SK-N-SH (cell line): ENCODE measurements at regions not wholly inside any gene's neighbourhood (a gene's known extent, or its start where the extent isn't known, plus 50 kb on each side); places are given as distances from the start of the nearest gene placed in this dataset.

Experiments
- CTCF ChIA-PET: fragments of 300-600, 350-600 bp; formaldehyde crosslinking; extraction: SDS; loops from one replicate; lab custom pipeline; 2021; lab: Yijun Ruan, JAX
- POLR2A ChIA-PET: fragments of 350-600 bp; sonication (Branson Sonifier 250); formaldehyde crosslinking; extraction: SDS; loops from one replicate; lab custom pipeline; 2020; ENCODE audit warnings: antibody characterized with exemption, inconsistent platforms; lab: Yijun Ruan, JAX
- DNase-seq: peaks from one replicate; pipeline ENCODE4 v3.0.0; 2012
- H2AFZ ChIP-seq: fragments of 200-600 bp; sonication (generic); 2 replicates; pipeline ENCODE4 v1.8.1; 2016; ENCODE audit warnings: antibody characterized with exemption, mild to moderate bottlenecking, low read depth
- H3F3A ChIP-seq: fragments of 200-600 bp; sonication (generic); replicated peaks from 2 replicates; pipeline ENCODE3; 2016; ENCODE audit warnings: antibody characterized with exemption, mild to moderate bottlenecking; ENCODE audit not compliant: insufficient read depth
- H3K27ac ChIP-seq, 2 experiments: fragments of 200-500 bp in 1 of 2; fragments of 200-600 bp in 1 of 2; sonication (Bioruptor generic) in 1 of 2; sonication (generic), shearing (Covaris generic) in 1 of 2; 2 replicates each; pipeline versions ENCODE4 v1.5.1 to v1.6.1; 2014 to 2016; ENCODE audit warnings: low read depth in 2 of 2, inconsistent platforms in 1 of 2, low read length in 1 of 2, mild to moderate bottlenecking in 1 of 2, mixed read lengths in 1 of 2
- H3K27me3 ChIP-seq: fragments of 200-600 bp; sonication (generic), shearing (Covaris generic); 2 replicates; pipeline ENCODE4 v1.6.1; 2016; ENCODE audit warnings: mixed run types; ENCODE audit not compliant: insufficient read depth
- H3K36me3 ChIP-seq, 2 experiments: fragments of 200-500 bp in 1 of 2; fragments of 200-600 bp in 1 of 2; sonication (Bioruptor generic) in 1 of 2; sonication (generic) in 1 of 2; replicated peaks in 1 of 2; 2 replicates each; pipeline versions ENCODE3 to v1.5.1; 2014 to 2016; ENCODE audit warnings: low read length in 1 of 2, mild to moderate bottlenecking in 1 of 2; ENCODE audit not compliant: insufficient read depth in 2 of 2, control insufficient read depth in 1 of 2
- H3K4me1 ChIP-seq, 2 experiments: fragments of 200-500 bp in 1 of 2; fragments of 200-600 bp in 1 of 2; sonication (Bioruptor generic) in 1 of 2; sonication (generic), shearing (Covaris generic) in 1 of 2; 2 replicates each; pipeline versions ENCODE4 v1.5.1 to v1.6.1; 2014 to 2016; ENCODE audit warnings: low read depth in 1 of 2, low read length in 1 of 2, mixed run types in 1 of 2; ENCODE audit not compliant: insufficient read depth in 2 of 2, control insufficient read depth in 1 of 2
- H3K4me2 ChIP-seq: fragments of 200-600 bp; sonication (generic), shearing (Covaris generic); 2 replicates; pipeline ENCODE4 v1.6.1; 2017; ENCODE audit warnings: mixed run types
- H3K4me3 ChIP-seq, 2 experiments: fragments of 200-500 bp in 1 of 2; fragments of 200-600 bp in 1 of 2; sonication (Bioruptor generic) in 1 of 2; sonication (generic), shearing (Covaris generic) in 1 of 2; 2 replicates each; pipeline versions ENCODE4 v1.5.1 to v1.8.1; 2014 to 2016; ENCODE audit warnings: low read depth in 2 of 2, inconsistent platforms in 1 of 2, low read length in 1 of 2, mild to moderate bottlenecking in 1 of 2, mixed read lengths in 1 of 2, moderate library complexity in 1 of 2
- H3K79me2 ChIP-seq: fragments of 200-600 bp; sonication (generic); 2 replicates; pipeline ENCODE4 v1.8.1; 2017; ENCODE audit warnings: mild to moderate bottlenecking; ENCODE audit not compliant: insufficient read depth
- H3K9ac ChIP-seq: fragments of 200-600 bp; sonication (generic); 2 replicates; pipeline ENCODE4 v1.6.1; 2017; ENCODE audit warnings: mixed run types
- H3K9me2 ChIP-seq: fragments of 200-600 bp; sonication (generic); 2 replicates; pipeline ENCODE4 v1.6.1; 2017; ENCODE audit warnings: mixed run types
- H3K9me3 ChIP-seq: fragments of 200-600 bp; sonication (generic); 2 replicates; pipeline ENCODE4 v1.6.1; 2017; ENCODE audit warnings: mixed run types, mild to moderate bottlenecking, moderate library complexity
- H4K20me1 ChIP-seq: fragments of 200-600 bp; sonication (generic); 2 replicates; pipeline ENCODE4 v1.6.1; 2017; ENCODE audit warnings: mild to moderate bottlenecking, mixed run types; ENCODE audit not compliant: insufficient read depth
- ELF1 ChIP-seq: IDR thresholded peaks from 2 replicates; pipeline ENCODE4 v1.4.0; 2012
- EZH2phosphoT487 ChIP-seq: fragments of 200-600 bp; sonication (generic); IDR thresholded peaks from 2 replicates; pipeline ENCODE4 v1.6.1; 2017; ENCODE audit warnings: low read depth, mixed run types, mild to moderate bottlenecking, antibody characterized with exemption, moderate library complexity, borderline replicate concordance
- FOXM1 ChIP-seq: IDR thresholded peaks from 2 replicates; pipeline ENCODE4 v1.4.0; 2012; ENCODE audit warnings: low read depth, mild to moderate bottlenecking
- GATA2 ChIP-seq: sonication (generic); formaldehyde crosslinking; IDR thresholded peaks from 2 replicates; pipeline ENCODE4 v1.5.0; 2020; ENCODE audit warnings: mild to moderate bottlenecking, missing genetic modification reagents
- IRF3 ChIP-seq: fragments of 150-350 bp; IDR thresholded peaks from 2 replicates; pipeline ENCODE4 v1.6.1; 2016; ENCODE audit warnings: mild to moderate bottlenecking, low read depth, low read length
- JUND ChIP-seq: IDR thresholded peaks from 2 replicates; pipeline ENCODE4 v1.4.0; 2012
- NFIC ChIP-seq: IDR thresholded peaks from 2 replicates; pipeline ENCODE4 v1.4.0; 2012; ENCODE audit warnings: borderline replicate concordance
- NRF1 ChIP-seq: IDR thresholded peaks from 2 replicates; pipeline ENCODE4 v1.6.1; 2012; ENCODE audit warnings: low read depth, mild to moderate bottlenecking, low read length
- PBX3 ChIP-seq: IDR thresholded peaks from 2 replicates; pipeline ENCODE4; 2012
- RCOR1 ChIP-seq: fragments of 150-350 bp; IDR thresholded peaks from 2 replicates; pipeline ENCODE4 v1.6.1; 2017; ENCODE audit warnings: antibody characterized with exemption, low read length
- SIN3A ChIP-seq: IDR thresholded peaks from 2 replicates; pipeline ENCODE4 v1.6.1; 2012; ENCODE audit warnings: low read depth, mild to moderate bottlenecking, low read length, moderate library complexity, borderline replicate concordance
- TAF1 ChIP-seq: IDR thresholded peaks from 2 replicates; pipeline ENCODE4 v1.6.1; 2012; ENCODE audit warnings: low read depth, mild to moderate bottlenecking, low read length, moderate library complexity, borderline replicate concordance
- TCF12 ChIP-seq: IDR thresholded peaks from 2 replicates; pipeline ENCODE4 v1.4.0; 2012
- YY1 ChIP-seq: IDR thresholded peaks from 2 replicates; pipeline ENCODE4 v1.4.0; 2012; ENCODE audit warnings: low read depth, mild to moderate bottlenecking
- ZBTB33 ChIP-seq: IDR thresholded peaks from 2 replicates; pipeline ENCODE4 v1.4.0; 2012; ENCODE audit warnings: low read depth, borderline replicate concordance
- WGBS: methylation state at CpG from one replicate; pipeline ENCODE4 v1.1.6; 2017; ENCODE audit warnings: low lambda C conversion rate; 5-methylcytosine and 5-hydroxymethylcytosine counted together
- TF ChIP-seq, protein P1 (sequence below): fragments of 200-600 bp; sonication (generic); IDR thresholded peaks from 2 replicates; pipeline ENCODE4 v1.6.1; 2017; ENCODE audit warnings: antibody characterized with exemption, mild to moderate bottlenecking, moderate library complexity
- TF ChIP-seq, protein P2 (sequence below): IDR thresholded peaks from 2 replicates; pipeline ENCODE4 v1.6.1; 2012; ENCODE audit warnings: mild to moderate bottlenecking, low read depth, low read length, moderate library complexity

DNA sequence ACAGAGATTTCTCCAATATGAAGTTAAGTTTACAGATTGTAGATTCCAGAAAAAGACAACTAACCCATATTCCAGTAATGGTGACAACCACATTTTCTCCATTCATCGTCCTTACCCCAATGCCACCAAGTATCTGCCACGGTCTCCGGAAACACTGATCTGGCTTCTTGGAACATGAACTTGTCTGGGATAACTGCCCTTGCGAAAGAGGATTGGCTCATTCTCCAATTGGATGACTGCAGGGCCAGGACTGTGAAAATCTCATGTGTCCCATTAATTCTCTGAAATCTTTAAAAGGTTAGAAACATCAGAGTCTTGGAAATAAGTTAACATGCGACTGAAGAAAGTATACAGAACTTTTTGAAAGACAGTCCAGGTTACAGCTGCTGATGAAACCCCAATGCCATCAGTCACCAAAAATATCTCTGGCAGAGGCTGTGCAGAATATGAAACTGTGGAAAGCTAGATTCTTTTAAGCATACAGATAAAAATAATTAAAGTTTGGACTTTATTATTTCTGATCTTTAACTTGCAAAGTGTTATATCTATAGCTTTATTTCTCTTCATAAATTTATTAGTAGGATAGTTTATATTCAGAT is 496.9 kb downstream of the PPARGC1A start:
- ChIA-PET POLR2A (no interaction called here), CTCF (interaction anchor here (1.6 kb wide), 1 partner anchor 29 kb away, joined by 4 read pairs; no protein-coding TSS in a partner anchor)
- 22% methylated on average over 5 of the region's 5 CpGs for WGBS
- Histone ChIP-seq H3K4me1 (no peaks in the 10 kb centered on the region), H2AFZ (no peak overlapping the region), H3K9me3 (0 out of 2 replicates have a peak, but pooled peaks cover 4% of the 10 kb centered on the region), H3K4me3 (no peak overlapping the region), H3K79me2 (no peaks in the 10 kb centered on the region), H3K9me2 (no peaks in the 10 kb centered on the region), H3K9ac (no peak overlapping the region), H3K27ac (no peak overlapping the region), H4K20me1 (no peaks in the 10 kb centered on the region), H3K4me2 (no peak overlapping the region), H3K36me3 (no peaks in the 10 kb centered on the region), H3K27me3 (no peaks in the 10 kb centered on the region), H3F3A (no peaks in the 10 kb centered on the region)
- DNase-seq, result no peak
- TF ChIP-seq TAF1 (no peak), JUND (no peak), PBX3 (no peak), SIN3A (no peak), ZBTB33 (no peak), YY1 (no peak), NRF1 (no peak), NFIC (no peak), ELF1 (no peak), EZH2phosphoT487 (no peak), FOXM1 (no peak), IRF3 (no peak), GATA2 (no peak), TCF12 (no peak), RCOR1 (no peak)
- TF ChIP-seq, protein P1, sequence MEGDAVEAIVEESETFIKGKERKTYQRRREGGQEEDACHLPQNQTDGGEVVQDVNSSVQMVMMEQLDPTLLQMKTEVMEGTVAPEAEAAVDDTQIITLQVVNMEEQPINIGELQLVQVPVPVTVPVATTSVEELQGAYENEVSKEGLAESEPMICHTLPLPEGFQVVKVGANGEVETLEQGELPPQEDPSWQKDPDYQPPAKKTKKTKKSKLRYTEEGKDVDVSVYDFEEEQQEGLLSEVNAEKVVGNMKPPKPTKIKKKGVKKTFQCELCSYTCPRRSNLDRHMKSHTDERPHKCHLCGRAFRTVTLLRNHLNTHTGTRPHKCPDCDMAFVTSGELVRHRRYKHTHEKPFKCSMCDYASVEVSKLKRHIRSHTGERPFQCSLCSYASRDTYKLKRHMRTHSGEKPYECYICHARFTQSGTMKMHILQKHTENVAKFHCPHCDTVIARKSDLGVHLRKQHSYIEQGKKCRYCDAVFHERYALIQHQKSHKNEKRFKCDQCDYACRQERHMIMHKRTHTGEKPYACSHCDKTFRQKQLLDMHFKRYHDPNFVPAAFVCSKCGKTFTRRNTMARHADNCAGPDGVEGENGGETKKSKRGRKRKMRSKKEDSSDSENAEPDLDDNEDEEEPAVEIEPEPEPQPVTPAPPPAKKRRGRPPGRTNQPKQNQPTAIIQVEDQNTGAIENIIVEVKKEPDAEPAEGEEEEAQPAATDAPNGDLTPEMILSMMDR, result no peak
- TF ChIP-seq, protein P2, sequence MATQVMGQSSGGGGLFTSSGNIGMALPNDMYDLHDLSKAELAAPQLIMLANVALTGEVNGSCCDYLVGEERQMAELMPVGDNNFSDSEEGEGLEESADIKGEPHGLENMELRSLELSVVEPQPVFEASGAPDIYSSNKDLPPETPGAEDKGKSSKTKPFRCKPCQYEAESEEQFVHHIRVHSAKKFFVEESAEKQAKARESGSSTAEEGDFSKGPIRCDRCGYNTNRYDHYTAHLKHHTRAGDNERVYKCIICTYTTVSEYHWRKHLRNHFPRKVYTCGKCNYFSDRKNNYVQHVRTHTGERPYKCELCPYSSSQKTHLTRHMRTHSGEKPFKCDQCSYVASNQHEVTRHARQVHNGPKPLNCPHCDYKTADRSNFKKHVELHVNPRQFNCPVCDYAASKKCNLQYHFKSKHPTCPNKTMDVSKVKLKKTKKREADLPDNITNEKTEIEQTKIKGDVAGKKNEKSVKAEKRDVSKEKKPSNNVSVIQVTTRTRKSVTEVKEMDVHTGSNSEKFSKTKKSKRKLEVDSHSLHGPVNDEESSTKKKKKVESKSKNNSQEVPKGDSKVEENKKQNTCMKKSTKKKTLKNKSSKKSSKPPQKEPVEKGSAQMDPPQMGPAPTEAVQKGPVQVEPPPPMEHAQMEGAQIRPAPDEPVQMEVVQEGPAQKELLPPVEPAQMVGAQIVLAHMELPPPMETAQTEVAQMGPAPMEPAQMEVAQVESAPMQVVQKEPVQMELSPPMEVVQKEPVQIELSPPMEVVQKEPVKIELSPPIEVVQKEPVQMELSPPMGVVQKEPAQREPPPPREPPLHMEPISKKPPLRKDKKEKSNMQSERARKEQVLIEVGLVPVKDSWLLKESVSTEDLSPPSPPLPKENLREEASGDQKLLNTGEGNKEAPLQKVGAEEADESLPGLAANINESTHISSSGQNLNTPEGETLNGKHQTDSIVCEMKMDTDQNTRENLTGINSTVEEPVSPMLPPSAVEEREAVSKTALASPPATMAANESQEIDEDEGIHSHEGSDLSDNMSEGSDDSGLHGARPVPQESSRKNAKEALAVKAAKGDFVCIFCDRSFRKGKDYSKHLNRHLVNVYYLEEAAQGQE, result no peak
